ENCODE measurements at regions not wholly inside any gene's neighbourhood (a gene's known extent, or its start where the extent isn't known, plus 50 kb on each side); places are given as distances from the start of the nearest gene placed in this dataset.

GRCh38 chr1:235018161-235018560 lies 110.5 kb downstream of the TOMM20 start:
- no peak for TF ChIP-seq RAD21 (IDR thresholded peaks at IDR 0.05; ENCODE audit: low read length)
- TF ChIP-seq, protein P1, sequence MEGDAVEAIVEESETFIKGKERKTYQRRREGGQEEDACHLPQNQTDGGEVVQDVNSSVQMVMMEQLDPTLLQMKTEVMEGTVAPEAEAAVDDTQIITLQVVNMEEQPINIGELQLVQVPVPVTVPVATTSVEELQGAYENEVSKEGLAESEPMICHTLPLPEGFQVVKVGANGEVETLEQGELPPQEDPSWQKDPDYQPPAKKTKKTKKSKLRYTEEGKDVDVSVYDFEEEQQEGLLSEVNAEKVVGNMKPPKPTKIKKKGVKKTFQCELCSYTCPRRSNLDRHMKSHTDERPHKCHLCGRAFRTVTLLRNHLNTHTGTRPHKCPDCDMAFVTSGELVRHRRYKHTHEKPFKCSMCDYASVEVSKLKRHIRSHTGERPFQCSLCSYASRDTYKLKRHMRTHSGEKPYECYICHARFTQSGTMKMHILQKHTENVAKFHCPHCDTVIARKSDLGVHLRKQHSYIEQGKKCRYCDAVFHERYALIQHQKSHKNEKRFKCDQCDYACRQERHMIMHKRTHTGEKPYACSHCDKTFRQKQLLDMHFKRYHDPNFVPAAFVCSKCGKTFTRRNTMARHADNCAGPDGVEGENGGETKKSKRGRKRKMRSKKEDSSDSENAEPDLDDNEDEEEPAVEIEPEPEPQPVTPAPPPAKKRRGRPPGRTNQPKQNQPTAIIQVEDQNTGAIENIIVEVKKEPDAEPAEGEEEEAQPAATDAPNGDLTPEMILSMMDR (IDR thresholded peaks at IDR 0.05) = no peak
- TF ChIP-seq EP300 (IDR thresholded peaks at IDR 0.05; ENCODE audit: borderline replicate concordance in 1 of 2, low read depth in 1 of 2, low read length in 1 of 2) = peak in 1 of 2 experiments; percentile 82; a peak in 1 of 4 replicates
- TF ChIP-seq, protein P2, sequence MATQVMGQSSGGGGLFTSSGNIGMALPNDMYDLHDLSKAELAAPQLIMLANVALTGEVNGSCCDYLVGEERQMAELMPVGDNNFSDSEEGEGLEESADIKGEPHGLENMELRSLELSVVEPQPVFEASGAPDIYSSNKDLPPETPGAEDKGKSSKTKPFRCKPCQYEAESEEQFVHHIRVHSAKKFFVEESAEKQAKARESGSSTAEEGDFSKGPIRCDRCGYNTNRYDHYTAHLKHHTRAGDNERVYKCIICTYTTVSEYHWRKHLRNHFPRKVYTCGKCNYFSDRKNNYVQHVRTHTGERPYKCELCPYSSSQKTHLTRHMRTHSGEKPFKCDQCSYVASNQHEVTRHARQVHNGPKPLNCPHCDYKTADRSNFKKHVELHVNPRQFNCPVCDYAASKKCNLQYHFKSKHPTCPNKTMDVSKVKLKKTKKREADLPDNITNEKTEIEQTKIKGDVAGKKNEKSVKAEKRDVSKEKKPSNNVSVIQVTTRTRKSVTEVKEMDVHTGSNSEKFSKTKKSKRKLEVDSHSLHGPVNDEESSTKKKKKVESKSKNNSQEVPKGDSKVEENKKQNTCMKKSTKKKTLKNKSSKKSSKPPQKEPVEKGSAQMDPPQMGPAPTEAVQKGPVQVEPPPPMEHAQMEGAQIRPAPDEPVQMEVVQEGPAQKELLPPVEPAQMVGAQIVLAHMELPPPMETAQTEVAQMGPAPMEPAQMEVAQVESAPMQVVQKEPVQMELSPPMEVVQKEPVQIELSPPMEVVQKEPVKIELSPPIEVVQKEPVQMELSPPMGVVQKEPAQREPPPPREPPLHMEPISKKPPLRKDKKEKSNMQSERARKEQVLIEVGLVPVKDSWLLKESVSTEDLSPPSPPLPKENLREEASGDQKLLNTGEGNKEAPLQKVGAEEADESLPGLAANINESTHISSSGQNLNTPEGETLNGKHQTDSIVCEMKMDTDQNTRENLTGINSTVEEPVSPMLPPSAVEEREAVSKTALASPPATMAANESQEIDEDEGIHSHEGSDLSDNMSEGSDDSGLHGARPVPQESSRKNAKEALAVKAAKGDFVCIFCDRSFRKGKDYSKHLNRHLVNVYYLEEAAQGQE (IDR thresholded peaks at IDR 0.05; ENCODE audit: low read depth, low read length) = no peak
- no peak for TF ChIP-seq EZH2phosphoT487 (IDR thresholded peaks at IDR 0.05; ENCODE audit: borderline replicate concordance, low read depth)
- TF ChIP-seq, protein P3, sequence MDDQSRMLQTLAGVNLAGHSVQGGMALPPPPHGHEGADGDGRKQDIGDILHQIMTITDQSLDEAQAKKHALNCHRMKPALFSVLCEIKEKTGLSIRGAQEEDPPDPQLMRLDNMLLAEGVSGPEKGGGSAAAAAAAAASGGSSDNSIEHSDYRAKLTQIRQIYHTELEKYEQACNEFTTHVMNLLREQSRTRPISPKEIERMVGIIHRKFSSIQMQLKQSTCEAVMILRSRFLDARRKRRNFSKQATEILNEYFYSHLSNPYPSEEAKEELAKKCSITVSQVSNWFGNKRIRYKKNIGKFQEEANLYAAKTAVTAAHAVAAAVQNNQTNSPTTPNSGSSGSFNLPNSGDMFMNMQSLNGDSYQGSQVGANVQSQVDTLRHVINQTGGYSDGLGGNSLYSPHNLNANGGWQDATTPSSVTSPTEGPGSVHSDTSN (IDR thresholded peaks at IDR 0.05) = peak; percentile 44; the same call in 1 of the 2 replicates
- no peak for TF ChIP-seq RCOR1 (IDR thresholded peaks at IDR 0.05; ENCODE audit: low read length)
- peak; percentile 74 for TF ChIP-seq TCF12 (IDR thresholded peaks at IDR 0.05)
- TF ChIP-seq MXI1 (IDR thresholded peaks at IDR 0.05; ENCODE audit: low read depth, low read length) = no peak
- no peak for TF ChIP-seq SMC3 (IDR thresholded peaks at IDR 0.05; ENCODE audit: low read depth, low read length)
- no peak for TF ChIP-seq SIN3A (IDR thresholded peaks at IDR 0.05; ENCODE audit: borderline replicate concordance, low read depth, low read length)
- TF ChIP-seq TEAD4 (IDR thresholded peaks at IDR 0.05; ENCODE audit: borderline replicate concordance, insufficient read depth) = peak; percentile 71; the same call in 1 of the 2 replicates
- no peak for TF ChIP-seq POLR2AphosphoS5 (IDR thresholded peaks at IDR 0.05; ENCODE audit: low read depth, low read length)

Data from SK-N-SH (cell line).